NCI-H345 treated with DMSO at 0.1 percent for 48 hours (cell line): ENCODE measurements at regions not wholly inside any gene's neighbourhood (a gene's known extent, or its start where the extent isn't known, plus 50 kb on each side); places are given as distances from the start of the nearest gene placed in this dataset.

ENCODE experiments used
- DNase-seq: peaks from one replicate; lab custom pipeline; 2025; ENCODE audit not compliant: unreplicated experiment; lab: John Stamatoyannopoulos, UW

- DNase-seq, result no peak
Measured at GRCh38 chr16:86681757-86682106, 103.4 kb downstream of the FOXL1 start.

- DNase-seq, result no peak
Measured at GRCh38 chr16:86682219-86682904, 104.0 kb downstream of the FOXL1 start.

GRCh38 chr16:86683441-86684194, 105.3 kb downstream of the FOXL1 start:
- DNase-seq, result no peak

GRCh38 chr16:86685076-86685475, 106.7 kb downstream of the FOXL1 start:
- no peak for DNase-seq

GRCh38 chr16:86690970-86691369, 112.6 kb downstream of the FOXL1 start:
- DNase-seq, result no peak

- DNase-seq, result no peak
Measured at GRCh38 chr16:86692426-86692825, 114.1 kb downstream of the FOXL1 start.

GRCh38 chr16:86693033-86693432, 114.7 kb downstream of the FOXL1 start:
- no peak for DNase-seq

GRCh38 chr16:86697715-86698114, 119.4 kb downstream of the FOXL1 start:
- DNase-seq, result no peak

- no peak for DNase-seq
Measured at GRCh38 chr16:86700046-86700945, 121.9 kb downstream of the FOXL1 start.

GRCh38 chr16:86701286-86701975, 123.1 kb downstream of the FOXL1 start:
- DNase-seq, result no peak

- no peak for DNase-seq
Measured at GRCh38 chr16:86702824-86703588, 124.7 kb downstream of the FOXL1 start.

- DNase-seq, result no peak
Measured at GRCh38 chr16:86704516-86704915, 126.2 kb downstream of the FOXL1 start.

GRCh38 chr16:86706726-86707125, 128.4 kb downstream of the FOXL1 start:
- no peak for DNase-seq

GRCh38 chr16:86707171-86707570, 128.8 kb downstream of the FOXL1 start:
- no peak for DNase-seq

- no peak for DNase-seq
Measured at GRCh38 chr16:86707581-86707980, 129.2 kb downstream of the FOXL1 start.

- no peak for DNase-seq
Measured at GRCh38 chr16:86708431-86708830, 130.1 kb downstream of the FOXL1 start.

- DNase-seq, result no peak
Measured at GRCh38 chr16:86709103-86709502, 130.8 kb downstream of the FOXL1 start.

GRCh38 chr16:86709902-86710601, 131.7 kb downstream of the FOXL1 start:
- DNase-seq, result no peak

- no peak for DNase-seq
Measured at GRCh38 chr16:86710602-86710950, 132.2 kb downstream of the FOXL1 start.
